ENCODE measurements at regions not wholly inside any gene's neighbourhood (a gene's known extent, or its start where the extent isn't known, plus 50 kb on each side); places are given as distances from the start of the nearest gene placed in this dataset.

DNA sequence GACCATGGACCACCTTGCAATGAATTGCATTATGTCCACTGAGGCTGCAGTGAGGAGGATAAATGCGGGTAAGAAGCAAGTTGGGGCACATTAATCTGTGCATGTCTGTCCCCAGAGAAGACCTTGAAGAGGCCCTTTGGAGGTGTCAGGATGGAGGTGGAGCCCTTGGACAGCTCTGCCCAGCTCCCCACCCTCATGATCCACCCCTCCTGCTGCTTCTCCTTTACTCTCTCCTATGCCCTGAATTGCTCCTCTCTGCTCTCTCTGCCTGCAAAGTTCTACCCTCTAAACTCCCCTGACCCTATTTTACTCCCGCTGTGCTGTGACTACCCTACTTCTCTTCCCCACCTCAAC is 292.4 kb upstream of the USP24 start:
- no peak for DNase-seq

- DNase-seq, result no peak
These were observed 291.8 kb upstream of the USP24 start for GRCh38 chr1:55506740-55507577.

DNA sequence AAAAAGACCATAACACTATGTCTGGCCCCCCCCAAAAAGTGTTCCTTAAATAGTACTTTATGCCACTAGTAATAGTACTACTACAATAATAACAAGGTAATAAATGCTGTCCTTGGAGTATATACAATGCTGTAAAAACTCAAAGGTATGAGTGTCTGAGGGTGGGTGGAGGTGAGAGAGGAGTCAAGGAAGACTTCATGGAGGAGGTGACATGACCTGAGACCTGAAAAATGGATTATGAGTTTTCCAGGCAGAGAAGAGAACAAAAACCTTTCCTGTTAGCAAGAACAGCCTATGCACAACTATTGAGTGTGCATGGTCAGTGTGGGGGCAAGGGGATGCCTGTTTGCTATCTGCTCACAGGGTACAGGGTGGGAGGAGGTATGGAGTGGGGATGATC is 290.2 kb upstream of the USP24 start:
- DNase-seq, result no peak

DNA sequence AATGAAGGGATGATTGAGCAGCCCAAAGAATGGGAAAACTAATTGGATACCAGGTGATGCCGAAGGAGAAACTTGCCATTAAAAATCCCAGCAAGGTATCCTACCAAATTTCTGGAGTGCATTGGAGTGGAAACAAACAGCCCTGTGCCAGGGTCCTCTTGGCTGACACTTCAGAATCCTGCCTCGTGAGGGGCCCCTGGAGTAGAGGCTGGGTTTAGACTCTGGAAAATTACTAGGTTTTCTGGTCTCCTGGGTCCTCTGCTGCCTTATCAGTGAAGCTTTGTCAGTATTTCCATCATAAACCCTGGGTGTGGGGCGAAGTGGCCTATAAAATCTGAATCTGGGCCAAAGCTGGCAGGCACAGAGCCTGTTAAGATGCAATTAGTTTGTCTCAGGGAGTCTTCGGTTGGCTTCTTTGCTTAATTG is 289.2 kb upstream of the USP24 start:
- DNase-seq, result no peak

DNA sequence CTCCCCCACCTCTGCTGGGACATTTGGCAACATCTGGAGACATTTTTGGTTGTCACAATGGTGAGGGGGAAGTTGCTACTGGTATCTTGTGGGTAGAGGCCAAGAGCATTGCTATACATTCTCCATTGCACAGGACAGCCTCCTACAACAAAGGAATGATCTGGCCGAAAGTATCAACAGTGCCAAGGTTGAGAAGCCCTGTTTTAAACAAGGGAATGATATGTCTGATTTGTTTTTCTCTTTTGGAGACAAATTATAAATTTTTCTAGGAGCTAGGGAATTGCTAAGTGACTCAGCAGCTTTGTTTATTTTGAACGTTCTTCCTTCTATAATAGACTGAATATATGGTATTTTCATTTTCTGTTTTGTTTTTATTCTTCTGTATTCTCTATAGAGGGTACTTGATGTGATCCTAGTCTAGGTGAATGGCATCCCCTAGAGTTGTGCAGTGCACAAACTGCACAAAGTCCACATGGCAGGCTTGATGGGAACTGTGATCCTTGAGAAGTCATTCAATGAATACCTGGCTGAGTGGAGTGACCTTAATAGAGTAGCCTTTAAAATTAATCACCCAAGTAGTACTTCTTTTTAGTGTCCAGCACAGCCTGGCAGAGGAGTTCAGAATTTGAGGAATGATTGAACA is 288.6 kb upstream of the USP24 start:
- DNase-seq, result no peak

GRCh38 chr1:55500601-55501000 is 285.4 kb upstream of the USP24 start:
- no peak for DNase-seq

- DNase-seq, result no peak
These were observed 275.4 kb upstream of the USP24 start for GRCh38 chr1:55490547-55490946.

DNA sequence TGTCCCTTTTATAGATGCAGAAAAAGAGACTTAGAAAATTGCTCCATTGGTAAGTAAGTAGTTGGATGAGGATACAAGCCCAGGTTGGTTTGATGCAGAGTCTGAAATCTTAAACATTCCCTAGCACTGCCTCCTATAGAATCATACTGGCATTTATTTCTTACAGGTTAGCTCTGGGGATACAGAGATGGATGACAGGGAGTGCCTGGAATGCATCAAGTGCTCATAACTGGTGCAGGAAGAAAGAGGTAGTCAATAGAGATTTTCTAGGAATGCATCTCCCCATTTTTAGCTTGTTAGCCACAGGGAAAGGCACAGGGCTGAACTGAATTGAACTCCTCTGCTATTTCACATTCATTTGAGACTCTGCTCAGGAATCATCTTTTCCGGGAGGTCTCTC is 269.0 kb upstream of the USP24 start:
- DNase-seq, result no peak

DNA sequence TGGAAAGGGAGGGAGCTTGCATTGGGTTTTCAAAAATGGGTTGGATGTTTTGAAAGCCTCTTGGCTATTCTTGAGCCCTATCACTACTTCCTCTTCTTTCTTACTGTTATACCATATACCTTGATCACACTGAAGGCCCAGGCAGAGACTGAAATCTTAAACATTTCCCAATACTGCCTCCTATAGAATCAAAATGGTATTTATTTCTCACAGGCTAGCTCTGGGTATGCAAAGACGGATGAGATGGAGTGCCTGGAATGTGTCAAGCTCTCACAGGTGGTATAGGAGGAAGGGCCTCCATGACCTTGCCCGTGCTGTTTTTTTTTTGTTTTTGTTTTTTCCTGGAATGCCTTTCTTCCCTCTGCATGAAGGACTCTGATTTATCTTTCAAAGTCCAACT is 268.4 kb upstream of the USP24 start:
- DNase-seq, result no peak

- no peak for DNase-seq
These were observed 266.5 kb upstream of the USP24 start for GRCh38 chr1:55481634-55482033.

- no peak for DNase-seq
These were observed 265.0 kb upstream of the USP24 start for GRCh38 chr1:55480029-55480795.

DNA sequence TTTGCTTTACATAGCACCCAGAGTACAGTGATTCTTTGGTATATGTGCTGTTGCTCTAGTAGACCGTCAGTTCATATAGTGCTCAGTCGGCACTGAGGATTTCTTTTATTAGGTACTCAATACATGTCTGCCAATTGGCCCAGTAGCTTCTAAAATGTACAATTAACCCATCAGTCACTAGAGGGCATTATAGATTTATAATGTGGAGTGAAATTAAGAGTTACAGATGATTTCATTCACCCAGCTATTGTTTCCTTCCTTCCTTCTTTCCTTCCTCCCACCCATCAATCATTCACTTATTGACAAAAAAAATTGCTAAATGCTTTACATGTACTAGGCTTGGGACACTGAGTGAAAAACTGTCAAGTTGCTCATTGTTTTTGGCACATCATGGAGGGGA is 263.6 kb upstream of the USP24 start:
- no peak for DNase-seq

GRCh38 chr1:55477953-55478352 is 262.8 kb upstream of the USP24 start:
- no peak for DNase-seq

DNA sequence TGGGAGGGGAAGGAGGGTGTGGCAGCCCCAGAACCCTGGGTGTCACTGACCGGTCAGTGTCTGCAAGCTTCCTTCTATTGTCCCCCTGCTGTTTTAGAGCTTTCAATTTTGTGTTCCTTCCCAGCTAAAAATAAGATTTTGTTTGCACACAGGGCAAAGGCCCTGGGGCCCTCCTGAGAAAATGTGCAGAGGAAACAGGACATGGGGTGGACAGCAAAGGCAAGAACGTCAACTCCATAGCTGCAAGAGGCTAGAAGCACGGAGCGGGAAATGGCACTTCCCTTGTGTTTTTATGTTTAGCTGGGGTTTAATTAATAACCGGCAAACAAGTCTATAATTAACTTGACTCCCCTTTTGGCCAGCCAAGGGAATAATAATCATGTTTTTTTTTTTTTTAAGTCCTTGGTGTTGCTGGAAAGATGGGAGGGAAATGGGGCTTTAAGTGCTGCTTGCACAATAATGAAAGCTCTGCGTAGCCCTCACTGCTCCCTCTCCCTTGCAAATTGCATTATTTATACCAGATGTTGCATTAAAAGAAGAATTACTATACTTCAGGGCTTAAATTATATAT is 261.4 kb upstream of the USP24 start:
- no peak for DNase-seq

DNA sequence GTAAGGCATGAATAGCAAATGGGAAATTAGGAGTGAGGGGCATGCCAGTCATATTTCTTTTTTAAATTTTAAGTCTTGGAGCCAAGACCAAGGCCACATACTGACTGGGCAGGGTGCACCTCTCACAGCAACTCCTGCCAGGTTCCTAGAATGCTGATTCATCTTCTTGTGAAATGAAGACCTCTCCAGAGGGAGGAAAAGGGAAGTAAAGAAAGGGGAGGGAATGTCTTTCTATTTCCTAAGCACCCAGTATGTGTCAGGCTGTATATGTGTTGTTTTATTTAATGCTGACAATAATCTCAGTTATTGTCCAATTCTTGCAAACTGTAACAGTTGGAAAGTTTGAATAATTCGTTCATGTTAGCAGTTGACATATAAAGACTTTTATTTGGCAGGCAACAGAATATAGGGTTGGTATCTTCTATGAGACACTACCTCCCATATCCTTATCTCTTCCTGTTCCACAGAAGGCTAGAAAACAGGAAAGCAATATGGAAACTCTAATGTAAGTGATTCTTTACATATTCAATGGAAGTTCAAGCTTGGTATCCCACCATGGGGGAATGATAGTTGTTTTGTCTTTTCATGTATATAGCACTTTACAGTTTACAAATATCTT is 259.1 kb upstream of the USP24 start:
- no peak for DNase-seq

GRCh38 chr1:55473661-55474060 is 258.5 kb upstream of the USP24 start:
- no peak for DNase-seq

DNA sequence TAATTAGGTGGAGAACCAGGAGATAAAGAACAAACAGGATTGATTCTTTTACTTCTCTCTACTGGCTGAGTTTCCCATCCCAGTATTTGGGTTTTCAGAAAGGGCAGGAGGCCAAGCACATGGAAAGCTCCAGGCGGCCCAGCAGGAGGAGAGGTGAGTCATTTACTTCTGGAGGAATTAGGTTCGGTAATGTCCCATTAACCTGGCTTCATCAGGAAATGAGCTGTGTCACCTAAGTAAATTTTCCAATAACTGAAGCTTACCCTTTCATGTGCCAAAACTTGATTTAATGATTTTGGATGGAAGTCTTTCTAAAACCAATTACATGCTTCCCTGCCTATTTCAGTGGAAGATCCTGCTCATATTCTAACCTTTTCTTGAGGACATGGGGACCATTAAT is 257.6 kb upstream of the USP24 start:
- DNase-seq, result no peak

DNA sequence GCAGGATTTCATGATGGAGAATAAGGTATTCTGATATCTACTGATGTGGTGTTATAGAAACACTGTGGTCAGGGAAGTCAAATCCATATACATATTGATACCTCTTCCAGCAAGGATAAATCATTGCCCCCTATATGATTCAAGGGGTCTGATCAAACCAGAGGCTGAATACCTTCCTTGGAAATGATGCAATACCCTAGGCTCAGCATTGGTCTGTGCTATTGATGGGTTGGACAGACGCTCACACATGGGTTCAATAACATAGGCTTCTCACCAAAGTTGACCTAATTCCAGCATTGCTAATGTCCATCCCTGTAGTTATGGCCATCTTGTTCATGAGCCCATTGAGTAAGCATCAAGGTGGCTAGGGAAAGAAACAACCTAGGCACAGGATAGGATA is 257.0 kb upstream of the USP24 start:
- no peak for DNase-seq

- no peak for DNase-seq
These were observed 253.1 kb upstream of the USP24 start for GRCh38 chr1:55468142-55468795.

- DNase-seq, result no peak
These were observed 251.8 kb upstream of the USP24 start for GRCh38 chr1:55466921-55467320.

- DNase-seq, result no peak
These were observed 251.2 kb upstream of the USP24 start for GRCh38 chr1:55466373-55466772.

DNA sequence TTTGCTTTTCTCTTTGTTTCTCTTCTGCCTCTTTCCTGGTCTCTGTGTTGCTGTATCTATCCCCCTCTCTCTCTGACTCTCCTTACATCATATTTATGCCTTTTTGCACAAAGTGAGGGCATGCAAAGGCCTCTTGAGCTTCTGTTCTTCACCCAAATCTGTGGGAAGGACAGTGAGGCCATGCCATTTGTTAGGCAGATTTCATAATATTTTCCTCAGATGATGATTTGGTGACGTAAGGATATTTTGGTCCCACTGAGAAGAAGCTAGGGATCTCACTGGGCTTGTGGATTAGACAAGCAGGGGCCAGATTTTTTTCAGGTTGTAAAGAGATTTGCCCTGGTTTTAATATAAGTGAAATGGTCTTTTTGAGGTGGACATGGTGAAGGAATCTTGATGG is 249.4 kb upstream of the USP24 start:
- DNase-seq, result no peak

All from NCI-H2107 (cell line).